ENCODE measurements at regions not wholly inside any gene's neighbourhood (a gene's known extent, or its start where the extent isn't known, plus 50 kb on each side); places are given as distances from the start of the nearest gene placed in this dataset.

GRCh38 chr6:27768556-27768955, 143.6 kb downstream of the OR2B2 start:
- TF ChIP-seq EZH2 (IDR thresholded peaks at IDR 0.05; ENCODE audit: low read length, missing control alignments): no peak
- TF ChIP-seq, protein P1, sequence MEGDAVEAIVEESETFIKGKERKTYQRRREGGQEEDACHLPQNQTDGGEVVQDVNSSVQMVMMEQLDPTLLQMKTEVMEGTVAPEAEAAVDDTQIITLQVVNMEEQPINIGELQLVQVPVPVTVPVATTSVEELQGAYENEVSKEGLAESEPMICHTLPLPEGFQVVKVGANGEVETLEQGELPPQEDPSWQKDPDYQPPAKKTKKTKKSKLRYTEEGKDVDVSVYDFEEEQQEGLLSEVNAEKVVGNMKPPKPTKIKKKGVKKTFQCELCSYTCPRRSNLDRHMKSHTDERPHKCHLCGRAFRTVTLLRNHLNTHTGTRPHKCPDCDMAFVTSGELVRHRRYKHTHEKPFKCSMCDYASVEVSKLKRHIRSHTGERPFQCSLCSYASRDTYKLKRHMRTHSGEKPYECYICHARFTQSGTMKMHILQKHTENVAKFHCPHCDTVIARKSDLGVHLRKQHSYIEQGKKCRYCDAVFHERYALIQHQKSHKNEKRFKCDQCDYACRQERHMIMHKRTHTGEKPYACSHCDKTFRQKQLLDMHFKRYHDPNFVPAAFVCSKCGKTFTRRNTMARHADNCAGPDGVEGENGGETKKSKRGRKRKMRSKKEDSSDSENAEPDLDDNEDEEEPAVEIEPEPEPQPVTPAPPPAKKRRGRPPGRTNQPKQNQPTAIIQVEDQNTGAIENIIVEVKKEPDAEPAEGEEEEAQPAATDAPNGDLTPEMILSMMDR (conservative IDR thresholded peaks at IDR 0.05 in 1 of 2, IDR thresholded peaks at IDR 0.05 in 1 of 2; ENCODE audit: low read depth in 1 of 2, low read length in 2 of 2): no peak
- no peak for DNase-seq (ENCODE audit: low read depth in 2 of 2)
- peaks cover 2% of the 10 kb centered on the region for H3K27me3 ChIP-seq (ENCODE audit: control insufficient read depth, insufficient read depth, low read length)
- no peaks in the 10 kb centered on the region for H3K79me2 ChIP-seq (ENCODE audit: control insufficient read depth, insufficient read depth, low read length)
- H3K27ac ChIP-seq (ENCODE audit: insufficient read depth, low read length): no peak overlapping the region
- no peaks in the 10 kb centered on the region for H3K4me1 ChIP-seq (ENCODE audit: control insufficient read depth, extremely low read depth, insufficient read depth, low read length)
- no peak overlapping the region for H3K4me2 ChIP-seq (ENCODE audit: extremely low read depth, insufficient read depth, low read length)
- no peak overlapping the region for H3K9ac ChIP-seq (ENCODE audit: insufficient read depth, low read length)
- no peak overlapping the region for H3K4me3 ChIP-seq (replicated peaks in 1 of 4; ENCODE audit: control extremely low read depth in 1 of 4, insufficient read depth in 1 of 4, low read depth in 3 of 4, low read length in 4 of 4)
- H2AFZ ChIP-seq (ENCODE audit: low read length): no peak overlapping the region
- H3K36me3 ChIP-seq (ENCODE audit: control insufficient read depth, insufficient read depth, low read length): no peaks in the 10 kb centered on the region
- no peaks in the 10 kb centered on the region for H4K20me1 ChIP-seq (ENCODE audit: control insufficient read depth, extremely low read depth, insufficient read depth, low read length)
- no peaks in the 10 kb centered on the region for H3K9me3 ChIP-seq (ENCODE audit: control insufficient read depth, insufficient read depth, low read depth, low read length)

DNA sequence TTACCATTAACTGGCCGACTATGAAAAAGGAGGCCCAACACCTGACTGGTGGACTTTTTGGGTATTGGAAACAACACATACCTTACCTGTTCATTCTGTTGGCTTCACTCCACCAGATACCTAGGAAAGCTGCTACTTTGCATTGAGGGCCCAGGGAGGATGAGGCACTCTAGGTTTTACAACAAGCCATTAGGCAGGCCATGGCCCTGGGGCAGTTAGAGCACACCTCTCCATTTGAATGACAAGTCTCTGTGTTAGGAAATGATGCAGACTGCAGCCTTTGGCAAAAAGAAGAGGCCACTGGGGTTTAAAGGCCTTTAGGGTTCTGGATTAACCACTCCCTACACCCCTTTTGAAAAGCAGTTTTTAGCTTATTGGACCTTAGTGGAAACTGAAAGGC, 144.3 kb downstream of the OR2B2 start:
- Histone ChIP-seq H3K79me2 (ENCODE audit: control insufficient read depth, insufficient read depth, low read length) (no peaks in the 10 kb centered on the region), H3K4me3 (replicated peaks in 1 of 4; ENCODE audit: control extremely low read depth in 1 of 4, insufficient read depth in 1 of 4, low read depth in 3 of 4, low read length in 4 of 4) (no peak overlapping the region), H3K27ac (ENCODE audit: insufficient read depth, low read length) (no peak overlapping the region), H3K36me3 (ENCODE audit: control insufficient read depth, insufficient read depth, low read length) (no peaks in the 10 kb centered on the region), H3K4me1 (ENCODE audit: control insufficient read depth, extremely low read depth, insufficient read depth, low read length) (no peaks in the 10 kb centered on the region), H2AFZ (ENCODE audit: low read length) (no peak overlapping the region), H3K27me3 (ENCODE audit: control insufficient read depth, insufficient read depth, low read length) (peaks cover 2% of the 10 kb centered on the region), H3K9me3 (ENCODE audit: control insufficient read depth, insufficient read depth, low read depth, low read length) (no peaks in the 10 kb centered on the region), H3K9ac (ENCODE audit: insufficient read depth, low read length) (no peak overlapping the region), H3K4me2 (ENCODE audit: extremely low read depth, insufficient read depth, low read length) (no peak overlapping the region), H4K20me1 (ENCODE audit: control insufficient read depth, extremely low read depth, insufficient read depth, low read length) (no peaks in the 10 kb centered on the region)
- TF ChIP-seq EZH2 (IDR thresholded peaks at IDR 0.05; ENCODE audit: low read length, missing control alignments): no peak
- DNase-seq (ENCODE audit: low read depth in 2 of 2): no peak

DNA sequence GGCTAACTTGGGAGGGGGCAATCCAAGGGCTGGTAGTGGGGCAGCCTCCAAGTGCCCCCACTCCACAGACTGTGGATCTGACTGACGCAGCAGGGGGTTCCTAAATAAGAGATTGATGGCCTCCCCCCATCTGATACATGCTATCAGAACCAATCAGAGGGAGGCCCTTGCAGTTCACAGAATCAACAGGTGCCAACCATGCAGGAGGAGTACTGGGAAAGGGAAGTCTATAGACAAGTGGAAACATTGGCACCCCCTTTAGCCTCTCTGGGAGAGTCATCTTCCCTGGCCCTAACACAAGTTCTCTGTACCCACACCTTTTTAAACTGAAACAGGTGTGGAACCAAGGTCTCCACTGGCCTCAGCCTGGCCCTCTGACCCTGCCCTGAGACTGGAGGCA, 145.8 kb downstream of the OR2B2 start:
- Histone ChIP-seq H3K27me3 (ENCODE audit: control insufficient read depth, insufficient read depth, low read length) (peaks cover 2% of the 10 kb centered on the region), H2AFZ (ENCODE audit: low read length) (no peak overlapping the region), H3K4me2 (ENCODE audit: extremely low read depth, insufficient read depth, low read length) (no peak overlapping the region), H3K9ac (ENCODE audit: insufficient read depth, low read length) (no peak overlapping the region), H3K36me3 (ENCODE audit: control insufficient read depth, insufficient read depth, low read length) (no peaks in the 10 kb centered on the region), H3K27ac (ENCODE audit: insufficient read depth, low read length) (no peak overlapping the region), H4K20me1 (ENCODE audit: control insufficient read depth, extremely low read depth, insufficient read depth, low read length) (no peaks in the 10 kb centered on the region), H3K9me3 (ENCODE audit: control insufficient read depth, insufficient read depth, low read depth, low read length) (no peaks in the 10 kb centered on the region), H3K79me2 (ENCODE audit: control insufficient read depth, insufficient read depth, low read length) (no peaks in the 10 kb centered on the region), H3K4me1 (ENCODE audit: control insufficient read depth, extremely low read depth, insufficient read depth, low read length) (no peaks in the 10 kb centered on the region), H3K4me3 (replicated peaks in 1 of 4; ENCODE audit: control extremely low read depth in 1 of 4, insufficient read depth in 1 of 4, low read depth in 3 of 4, low read length in 4 of 4) (no peak overlapping the region)
- no peak for DNase-seq (ENCODE audit: low read depth in 2 of 2)
- TF ChIP-seq, protein P1 (conservative IDR thresholded peaks at IDR 0.05 in 1 of 2, IDR thresholded peaks at IDR 0.05 in 1 of 2; ENCODE audit: low read depth in 1 of 2, low read length in 2 of 2): no peak
- TF ChIP-seq EZH2 (IDR thresholded peaks at IDR 0.05; ENCODE audit: low read length, missing control alignments): no peak
